DND-41 (cell line): ENCODE measurements at regions not wholly inside any gene's neighbourhood (a gene's known extent, or its start where the extent isn't known, plus 50 kb on each side); places are given as distances from the start of the nearest gene placed in this dataset.

Source experiments
- EZH2 ChIP-seq: IDR thresholded peaks from 3 replicates; pipeline ENCODE4 v1.6.1; 2012; ENCODE audit warnings: borderline replicate concordance, low read depth, mild to moderate bottlenecking, moderate library complexity, low read length, inconsistent platforms; ENCODE audit not compliant: severe bottlenecking
- TF ChIP-seq, protein P1 (sequence below): IDR thresholded peaks from 2 replicates; pipeline ENCODE4 v1.5.1; 2012; ENCODE audit warnings: borderline replicate concordance, low read length, moderate library complexity, mild to moderate bottlenecking; ENCODE audit not compliant: poor library complexity, severe bottlenecking; ENCODE audit errors: extremely low read depth

DNA sequence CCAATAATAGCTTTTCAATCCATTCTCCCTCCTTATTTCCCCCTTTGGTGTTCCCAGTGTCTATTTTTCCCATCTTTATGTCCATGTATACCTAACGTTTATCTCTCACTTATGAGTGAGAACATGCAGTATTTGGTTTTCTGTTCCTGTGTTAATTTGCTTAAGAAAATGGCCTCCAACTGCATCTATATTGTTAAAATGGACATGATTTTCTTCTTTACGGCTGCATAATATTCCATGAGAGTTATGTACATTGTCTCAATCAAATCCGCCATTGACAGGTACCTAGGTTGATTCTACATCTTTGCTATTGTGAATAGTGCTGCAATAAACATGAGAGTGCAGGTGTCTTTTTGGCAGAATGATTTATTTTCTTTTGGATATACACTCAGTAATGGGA, 126.7 kb downstream of the CTH start:
- TF ChIP-seq, protein P1, sequence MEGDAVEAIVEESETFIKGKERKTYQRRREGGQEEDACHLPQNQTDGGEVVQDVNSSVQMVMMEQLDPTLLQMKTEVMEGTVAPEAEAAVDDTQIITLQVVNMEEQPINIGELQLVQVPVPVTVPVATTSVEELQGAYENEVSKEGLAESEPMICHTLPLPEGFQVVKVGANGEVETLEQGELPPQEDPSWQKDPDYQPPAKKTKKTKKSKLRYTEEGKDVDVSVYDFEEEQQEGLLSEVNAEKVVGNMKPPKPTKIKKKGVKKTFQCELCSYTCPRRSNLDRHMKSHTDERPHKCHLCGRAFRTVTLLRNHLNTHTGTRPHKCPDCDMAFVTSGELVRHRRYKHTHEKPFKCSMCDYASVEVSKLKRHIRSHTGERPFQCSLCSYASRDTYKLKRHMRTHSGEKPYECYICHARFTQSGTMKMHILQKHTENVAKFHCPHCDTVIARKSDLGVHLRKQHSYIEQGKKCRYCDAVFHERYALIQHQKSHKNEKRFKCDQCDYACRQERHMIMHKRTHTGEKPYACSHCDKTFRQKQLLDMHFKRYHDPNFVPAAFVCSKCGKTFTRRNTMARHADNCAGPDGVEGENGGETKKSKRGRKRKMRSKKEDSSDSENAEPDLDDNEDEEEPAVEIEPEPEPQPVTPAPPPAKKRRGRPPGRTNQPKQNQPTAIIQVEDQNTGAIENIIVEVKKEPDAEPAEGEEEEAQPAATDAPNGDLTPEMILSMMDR = no peak
- no peak for TF ChIP-seq EZH2
